Lung (tissue), 11 donors: ENCODE measurements at regions not wholly inside any gene's neighbourhood (a gene's known extent, or its start where the extent isn't known, plus 50 kb on each side); places are given as distances from the start of the nearest gene placed in this dataset.

ENCODE experiments used
- ATAC-seq: fragments of 200-7000 bp; cut with Tn5 transposase; one replicate; pipeline ENCODE4 v1.9.1; 2020; ENCODE audit warnings: moderate number of reproducible peaks; ENCODE audit not compliant: insufficient read depth, low FRiP score
- DNase-seq, 3 donors: peaks; one replicate each; pipeline ENCODE4 v3.0.0-alpha.2; 2013 to 2017
- H3K27ac ChIP-seq, 2 donors: one replicate each; pipeline ENCODE4 v1.5.1; 2013; ENCODE audit warnings: mild to moderate bottlenecking in 2 of 2, moderate library complexity in 2 of 2, control low read depth in 1 of 2, inconsistent platforms in 1 of 2, low read depth in 1 of 2, low read length in 1 of 2
- H3K27me3 ChIP-seq, 3 donors: one replicate each; pipeline ENCODE4 v1.5.1; 2013; ENCODE audit warnings: low read length in 2 of 3; ENCODE audit not compliant: control insufficient read depth in 3 of 3, insufficient read depth in 3 of 3
- H3K36me3 ChIP-seq, 4 donors: one replicate each; pipeline ENCODE4 v1.5.1; 2013; ENCODE audit warnings: low read length in 4 of 4, mild to moderate bottlenecking in 1 of 4, moderate library complexity in 1 of 4; ENCODE audit not compliant: control insufficient read depth in 4 of 4, insufficient read depth in 4 of 4
- H3K4me1 ChIP-seq, 5 donors: one replicate each; pipeline ENCODE4 v1.5.1; 2013; ENCODE audit warnings: low read length in 5 of 5, mild to moderate bottlenecking in 2 of 5, moderate library complexity in 1 of 5; ENCODE audit not compliant: control insufficient read depth in 5 of 5, insufficient read depth in 5 of 5
- H3K4me3 ChIP-seq: one replicate; pipeline ENCODE4 v1.5.1; 2013; ENCODE audit warnings: mild to moderate bottlenecking, control low read depth, moderate library complexity
- H3K9ac ChIP-seq, 2 donors: one replicate each; pipeline ENCODE4 v1.5.1; 2013; ENCODE audit warnings: low read length in 2 of 2, control low read depth in 1 of 2; ENCODE audit not compliant: insufficient read depth in 1 of 2
- H3K9me3 ChIP-seq, 4 donors: one replicate each; pipeline ENCODE4 v1.5.1; 2013; ENCODE audit warnings: low read length in 3 of 4, mild to moderate bottlenecking in 1 of 4, moderate library complexity in 1 of 4; ENCODE audit not compliant: control insufficient read depth in 4 of 4, insufficient read depth in 3 of 4
- CTCF ChIP-seq: IDR thresholded peaks from 2 replicates; pipeline ENCODE4 v1.5.1; 2012; ENCODE audit warnings: mild to moderate bottlenecking; ENCODE audit errors: control extremely low read depth, extremely low read depth
- WGBS, 2 donors: extraction: QIAGEN DNeasy Blood & Tissue Kit; methylation state at CpG; one replicate each; pipeline ENCODE4 v1.1.7; 2013; 5-methylcytosine and 5-hydroxymethylcytosine counted together
- donor health status: control.
- donor health status: control.
- donor health status: Bipolar disorder and iron deficiency.
- donor health status: healthy.
- donor health status: DM: yes; HTN: yes; CAD: no.

GRCh38 chr16:55204069-55204468 lies 119.9 kb upstream of the IRX6 start:
- no peak for TF ChIP-seq CTCF
- ATAC-seq (no peak), DNase-seq (no peak)
- Histone ChIP-seq H3K27ac (no peak overlapping the region), H3K9ac (no peak overlapping the region), H3K36me3 (no peaks in the 10 kb centered on the region), H3K27me3 (peaks cover 0 to 4% (median 3%) of the 10 kb centered on the region in 3 donors), H3K9me3 (no peaks in the 10 kb centered on the region), H3K4me3 (no peak overlapping the region), H3K4me1 (no peaks in the 10 kb centered on the region)
- WGBS, 2 donors = 8 to 38% methylated on average over 1 of the region's 1 CpG

GRCh38 chr16:55204923-55205322 lies 119.1 kb upstream of the IRX6 start:
- H3K4me3 ChIP-seq = no peak overlapping the region
- H3K36me3 ChIP-seq = no peaks in the 10 kb centered on the region
- H3K27ac ChIP-seq = no peak overlapping the region
- H3K27me3 ChIP-seq = peaks cover 0 to 4% (median 3%) of the 10 kb centered on the region in 3 donors
- 68 to 80% methylated on average over 2 of the region's 2 CpGs for WGBS, 2 donors
- DNase-seq (no peak), ATAC-seq (no peak)
- no peaks in the 10 kb centered on the region for H3K4me1 ChIP-seq
- no peaks in the 10 kb centered on the region for H3K9me3 ChIP-seq
- no peak for TF ChIP-seq CTCF
- no peak overlapping the region for H3K9ac ChIP-seq

GRCh38 chr16:55207693-55208428 lies 116.1 kb upstream of the IRX6 start:
- no peaks in the 10 kb centered on the region for H3K4me1 ChIP-seq
- no peak for TF ChIP-seq CTCF
- no peaks in the 10 kb centered on the region for H3K36me3 ChIP-seq
- no peaks in the 10 kb centered on the region for H3K9me3 ChIP-seq
- WGBS, 2 donors = 61 to 62% methylated on average over 7 of the region's 7 CpGs
- no peak overlapping the region for H3K27ac ChIP-seq
- no peak overlapping the region for H3K9ac ChIP-seq
- ATAC-seq (no peak), DNase-seq (no peak)
- H3K4me3 ChIP-seq = no peak overlapping the region
- H3K27me3 ChIP-seq = no peaks in the 10 kb centered on the region

- ATAC-seq (no peak), DNase-seq (no peak)
- H3K27me3 ChIP-seq = no peaks in the 10 kb centered on the region
- H3K9me3 ChIP-seq = no peaks in the 10 kb centered on the region
- H3K4me3 ChIP-seq = no peak overlapping the region
- no peak overlapping the region for H3K27ac ChIP-seq
- H3K4me1 ChIP-seq = no peaks in the 10 kb centered on the region
- no peak for TF ChIP-seq CTCF
- no peaks in the 10 kb centered on the region for H3K36me3 ChIP-seq
- H3K9ac ChIP-seq = no peak overlapping the region
- 87 to 90% methylated on average over 6 of the region's 6 CpGs for WGBS, 2 donors
These were observed 114.4 kb upstream of the IRX6 start for GRCh38 chr16:55209626-55210025.
